ENCODE measurements at regions not wholly inside any gene's neighbourhood (a gene's known extent, or its start where the extent isn't known, plus 50 kb on each side); places are given as distances from the start of the nearest gene placed in this dataset.

GRCh38 chr15:69931156-69931555, 166.6 kb downstream of the TLE3 start:
- no peak overlapping the region for H3K4me3 ChIP-seq (ENCODE audit: low read depth in 1 of 3, low read length in 3 of 3)
- 88 to 91% (median 90%) methylated on average over 5 of the region's 5 CpGs for WGBS, 3 donors
- H3K36me3 ChIP-seq (ENCODE audit: control insufficient read depth in 3 of 3, insufficient read depth in 2 of 3, low read depth in 1 of 3, low read length in 3 of 3) = no peaks in the 10 kb centered on the region
- H3K27ac ChIP-seq (ENCODE audit: low read depth in 1 of 3, low read length in 2 of 3) = no peak overlapping the region
- peaks cover 0 to 30% of the 10 kb centered on the region in 2 donors for H3K9me3 ChIP-seq (ENCODE audit: control insufficient read depth in 2 of 2, insufficient read depth in 1 of 2, low read depth in 1 of 2, low read length in 1 of 2)
- DNase-seq (no peak), FAIRE-seq (no peak)
- no peaks in the 10 kb centered on the region for H3K4me1 ChIP-seq (ENCODE audit: control insufficient read depth in 3 of 3, insufficient read depth in 2 of 3, low read depth in 1 of 3, low read length in 2 of 3)
- peaks cover 0 to 13% (median 7%) of the 10 kb centered on the region in 3 donors for H3K27me3 ChIP-seq (ENCODE audit: control insufficient read depth in 3 of 3, insufficient read depth in 3 of 3, low read length in 3 of 3)

- Histone ChIP-seq H3K4me1 (ENCODE audit: control insufficient read depth in 3 of 3, insufficient read depth in 2 of 3, low read depth in 1 of 3, low read length in 2 of 3) (no peaks in the 10 kb centered on the region), H3K36me3 (ENCODE audit: control insufficient read depth in 3 of 3, insufficient read depth in 2 of 3, low read depth in 1 of 3, low read length in 3 of 3) (no peaks in the 10 kb centered on the region), H3K9me3 (ENCODE audit: control insufficient read depth in 2 of 2, insufficient read depth in 1 of 2, low read depth in 1 of 2, low read length in 1 of 2) (peaks cover 0 to 17% of the 10 kb centered on the region in 2 donors), H3K4me3 (ENCODE audit: low read depth in 1 of 3, low read length in 3 of 3) (no peak overlapping the region), H3K27me3 (ENCODE audit: control insufficient read depth in 3 of 3, insufficient read depth in 3 of 3, low read length in 3 of 3) (peaks cover 0 to 13% (median 7%) of the 10 kb centered on the region in 3 donors), H3K27ac (ENCODE audit: low read depth in 1 of 3, low read length in 2 of 3) (no peak overlapping the region)
- DNase-seq (no peak), FAIRE-seq (no peak)
- WGBS, 3 donors = 79 to 93% (median 89%) methylated on average over 4 of the region's 4 CpGs
Observed at GRCh38 chr15:69934607-69935006, 163.1 kb downstream of the TLE3 start.

- H3K36me3 ChIP-seq (ENCODE audit: control insufficient read depth in 3 of 3, insufficient read depth in 2 of 3, low read depth in 1 of 3, low read length in 3 of 3) = no peaks in the 10 kb centered on the region
- H3K9me3 ChIP-seq (ENCODE audit: control insufficient read depth in 2 of 2, insufficient read depth in 1 of 2, low read depth in 1 of 2, low read length in 1 of 2) = peaks cover 0 to 4% of the 10 kb centered on the region in 2 donors
- H3K27ac ChIP-seq (ENCODE audit: low read depth in 1 of 3, low read length in 2 of 3) = no peak overlapping the region
- peaks cover 0 to 3% (median 0%) of the 10 kb centered on the region in 3 donors for H3K27me3 ChIP-seq (ENCODE audit: control insufficient read depth in 3 of 3, insufficient read depth in 3 of 3, low read length in 3 of 3)
- DNase-seq (peak; percentile 19 to 28), FAIRE-seq (no peak)
- H3K4me1 ChIP-seq (ENCODE audit: control insufficient read depth in 3 of 3, insufficient read depth in 2 of 3, low read depth in 1 of 3, low read length in 2 of 3) = no peaks in the 10 kb centered on the region
- WGBS, 3 donors = 41 to 61% (median 60%) methylated on average over 7 of the region's 7 CpGs
- H3K4me3 ChIP-seq (ENCODE audit: low read depth in 1 of 3, low read length in 3 of 3) = no peak overlapping the region
Observed at GRCh38 chr15:69939513-69940440, 157.9 kb downstream of the TLE3 start.

GRCh38 chr15:69940441-69941300, 157.0 kb downstream of the TLE3 start:
- Histone ChIP-seq H3K4me3 (ENCODE audit: low read depth in 1 of 3, low read length in 3 of 3) (no peak overlapping the region), H3K4me1 (ENCODE audit: control insufficient read depth in 3 of 3, insufficient read depth in 2 of 3, low read depth in 1 of 3, low read length in 2 of 3) (no peaks in the 10 kb centered on the region), H3K9me3 (ENCODE audit: control insufficient read depth in 2 of 2, insufficient read depth in 1 of 2, low read depth in 1 of 2, low read length in 1 of 2) (no peaks in the 10 kb centered on the region), H3K27ac (ENCODE audit: low read depth in 1 of 3, low read length in 2 of 3) (no peak overlapping the region), H3K36me3 (ENCODE audit: control insufficient read depth in 3 of 3, insufficient read depth in 2 of 3, low read depth in 1 of 3, low read length in 3 of 3) (no peaks in the 10 kb centered on the region), H3K27me3 (ENCODE audit: control insufficient read depth in 3 of 3, insufficient read depth in 3 of 3, low read length in 3 of 3) (peaks cover 0 to 2% (median 0%) of the 10 kb centered on the region in 3 donors)
- 92 to 93% (median 93%) methylated on average over 24 of the region's 24 CpGs for WGBS, 3 donors
- DNase-seq (no peak), FAIRE-seq (no peak)

- 95 to 99% (median 98%) methylated on average over 20 of the region's 20 CpGs for WGBS, 3 donors
- DNase-seq = no peak
- H3K4me1 ChIP-seq (ENCODE audit: control insufficient read depth in 3 of 3, insufficient read depth in 2 of 3, low read depth in 1 of 3, low read length in 2 of 3) = no peaks in the 10 kb centered on the region
- H3K9me3 ChIP-seq (ENCODE audit: control insufficient read depth in 2 of 2, insufficient read depth in 1 of 2, low read depth in 1 of 2, low read length in 1 of 2) = no peaks in the 10 kb centered on the region
- H3K27me3 ChIP-seq (ENCODE audit: control insufficient read depth in 3 of 3, insufficient read depth in 3 of 3, low read length in 3 of 3) = peaks cover 0 to 2% (median 0%) of the 10 kb centered on the region in 3 donors
- no peak overlapping the region for H3K4me3 ChIP-seq (ENCODE audit: low read depth in 1 of 3, low read length in 3 of 3)
- H3K36me3 ChIP-seq (ENCODE audit: control insufficient read depth in 3 of 3, insufficient read depth in 2 of 3, low read depth in 1 of 3, low read length in 3 of 3) = no peaks in the 10 kb centered on the region
- no peak overlapping the region for H3K27ac ChIP-seq (ENCODE audit: low read depth in 1 of 3, low read length in 2 of 3)
- FAIRE-seq = no peak
Observed at GRCh38 chr15:69941301-69941605, 156.5 kb downstream of the TLE3 start.

- 90 to 91% (median 90%) methylated on average over 11 of the region's 11 CpGs for WGBS, 3 donors
- Histone ChIP-seq H3K27me3 (ENCODE audit: control insufficient read depth in 3 of 3, insufficient read depth in 3 of 3, low read length in 3 of 3) (peaks cover 0 to 4% (median 0%) of the 10 kb centered on the region in 3 donors), H3K9me3 (ENCODE audit: control insufficient read depth in 2 of 2, insufficient read depth in 1 of 2, low read depth in 1 of 2, low read length in 1 of 2) (no peaks in the 10 kb centered on the region), H3K27ac (ENCODE audit: low read depth in 1 of 3, low read length in 2 of 3) (no peak overlapping the region), H3K36me3 (ENCODE audit: control insufficient read depth in 3 of 3, insufficient read depth in 2 of 3, low read depth in 1 of 3, low read length in 3 of 3) (no peaks in the 10 kb centered on the region), H3K4me1 (ENCODE audit: control insufficient read depth in 3 of 3, insufficient read depth in 2 of 3, low read depth in 1 of 3, low read length in 2 of 3) (no peaks in the 10 kb centered on the region), H3K4me3 (ENCODE audit: low read depth in 1 of 3, low read length in 3 of 3) (no peak overlapping the region)
- FAIRE-seq (no peak), DNase-seq (no peak)
Observed at GRCh38 chr15:69941706-69942495, 155.8 kb downstream of the TLE3 start.

- FAIRE-seq = no peak
- H3K4me3 ChIP-seq (ENCODE audit: low read depth in 1 of 3, low read length in 3 of 3) = no peak overlapping the region
- no peaks in the 10 kb centered on the region for H3K9me3 ChIP-seq (ENCODE audit: control insufficient read depth in 2 of 2, insufficient read depth in 1 of 2, low read depth in 1 of 2, low read length in 1 of 2)
- no peak for DNase-seq
- H3K27ac ChIP-seq (ENCODE audit: low read depth in 1 of 3, low read length in 2 of 3) = no peak overlapping the region
- H3K27me3 ChIP-seq (ENCODE audit: control insufficient read depth in 3 of 3, insufficient read depth in 3 of 3, low read length in 3 of 3) = peaks cover 0 to 5% (median 0%) of the 10 kb centered on the region in 3 donors
- H3K4me1 ChIP-seq (ENCODE audit: control insufficient read depth in 3 of 3, insufficient read depth in 2 of 3, low read depth in 1 of 3, low read length in 2 of 3) = no peaks in the 10 kb centered on the region
- H3K36me3 ChIP-seq (ENCODE audit: control insufficient read depth in 3 of 3, insufficient read depth in 2 of 3, low read depth in 1 of 3, low read length in 3 of 3) = no peaks in the 10 kb centered on the region
- WGBS, 3 donors = 74 to 88% (median 87%) methylated on average over 1 of the region's 1 CpG
Observed at GRCh38 chr15:69943637-69944036, 154.1 kb downstream of the TLE3 start.

- H3K9me3 ChIP-seq (ENCODE audit: control insufficient read depth in 2 of 2, insufficient read depth in 1 of 2, low read depth in 1 of 2, low read length in 1 of 2) = no peaks in the 10 kb centered on the region
- H3K36me3 ChIP-seq (ENCODE audit: control insufficient read depth in 3 of 3, insufficient read depth in 2 of 3, low read depth in 1 of 3, low read length in 3 of 3) = no peaks in the 10 kb centered on the region
- DNase-seq (no peak), FAIRE-seq (no peak)
- no peak overlapping the region for H3K4me3 ChIP-seq (ENCODE audit: low read depth in 1 of 3, low read length in 3 of 3)
- no peaks in the 10 kb centered on the region for H3K4me1 ChIP-seq (ENCODE audit: control insufficient read depth in 3 of 3, insufficient read depth in 2 of 3, low read depth in 1 of 3, low read length in 2 of 3)
- 93 to 100% (median 94%) methylated on average over 2 of the region's 2 CpGs for WGBS, 3 donors
- peaks cover 0 to 5% (median 0%) of the 10 kb centered on the region in 3 donors for H3K27me3 ChIP-seq (ENCODE audit: control insufficient read depth in 3 of 3, insufficient read depth in 3 of 3, low read length in 3 of 3)
- H3K27ac ChIP-seq (ENCODE audit: low read depth in 1 of 3, low read length in 2 of 3) = no peak overlapping the region
Observed at GRCh38 chr15:69945729-69946128, 152.0 kb downstream of the TLE3 start.

All from small intestine (tissue), 7 donors.